ENCODE measurements at regions not wholly inside any gene's neighbourhood (a gene's known extent, or its start where the extent isn't known, plus 50 kb on each side); places are given as distances from the start of the nearest gene placed in this dataset.
"Not testable (repeated sequence)": the region's sequence is repeated elsewhere in the genome, so short reads cannot be mapped to it uniquely, and the experiment has no call there.

- TF ChIP-seq CTCF (IDR thresholded peaks at IDR 0.05 in 8 of 11, conservative IDR thresholded peaks at IDR 0.05 in 3 of 11); POLR2A (IDR thresholded peaks at IDR 0.05): not testable (repeated sequence)
Measured at GRCh38 chr11:11715075-11715474, 93.3 kb upstream of the GALNT18 start.
